ENCODE measurements at regions not wholly inside any gene's neighbourhood (a gene's known extent, or its start where the extent isn't known, plus 50 kb on each side); places are given as distances from the start of the nearest gene placed in this dataset.

DNA sequence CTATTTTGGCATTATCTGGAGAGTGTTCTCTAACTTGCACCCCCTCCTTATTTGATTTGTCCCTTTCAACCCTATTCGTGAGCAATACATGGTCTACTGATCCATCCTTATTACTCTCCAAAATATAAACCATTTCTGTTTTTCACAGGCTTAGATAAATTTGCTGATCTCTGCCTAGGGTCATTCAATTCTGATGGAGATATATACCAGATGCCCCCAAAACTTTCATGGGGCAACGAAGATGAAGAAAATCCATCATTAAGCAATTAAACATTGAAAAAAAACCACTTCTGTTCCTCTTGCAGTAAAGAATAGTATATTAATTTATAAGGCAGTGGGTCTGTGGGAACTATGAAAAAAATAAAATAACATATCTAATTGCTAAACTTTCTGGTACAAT lies 313.4 kb downstream of the CASP12 start:
- in situ Hi-C loops (cut with HindIII; ENCODE audit: low pct_ligation_motif_present, low sequenced_read_pairs): no loop called here
- H3K36me3 ChIP-seq (replicated peaks): no peaks in the 10 kb centered on the region
- no peak overlapping the region for H3K4me3 ChIP-seq (ENCODE audit: low read depth, low read length)
- DNase-seq: no peak
- H3K27me3 ChIP-seq (replicated peaks): no peaks in the 10 kb centered on the region
- no peak for TF ChIP-seq CTCF (IDR thresholded peaks at IDR 0.05; ENCODE audit: low read depth, low read length, missing control alignments)
- no peak overlapping the region for H3K27ac ChIP-seq

GRCh38 chr11:104583857-104584256 lies 314.4 kb downstream of the CASP12 start:
- no peaks in the 10 kb centered on the region for H3K27me3 ChIP-seq (replicated peaks)
- TF ChIP-seq CTCF (IDR thresholded peaks at IDR 0.05; ENCODE audit: low read depth, low read length, missing control alignments): no peak
- H3K36me3 ChIP-seq (replicated peaks): no peaks in the 10 kb centered on the region
- H3K4me3 ChIP-seq (ENCODE audit: low read depth, low read length): no peak overlapping the region
- DNase-seq: no peak
- H3K27ac ChIP-seq: no peak overlapping the region
- in situ Hi-C loops (cut with HindIII; ENCODE audit: low pct_ligation_motif_present, low sequenced_read_pairs): no loop called here

GRCh38 chr11:104582431-104582830 lies 315.8 kb downstream of the CASP12 start:
- DNase-seq: no peak
- in situ Hi-C loops (cut with HindIII; ENCODE audit: low pct_ligation_motif_present, low sequenced_read_pairs): no loop called here
- Histone ChIP-seq H3K36me3 (replicated peaks) (no peaks in the 10 kb centered on the region), H3K27me3 (replicated peaks) (no peaks in the 10 kb centered on the region), H3K4me3 (ENCODE audit: low read depth, low read length) (no peak overlapping the region), H3K27ac (no peak overlapping the region)
- TF ChIP-seq CTCF (IDR thresholded peaks at IDR 0.05; ENCODE audit: low read depth, low read length, missing control alignments): no peak

GRCh38 chr11:104581246-104581980 lies 316.8 kb downstream of the CASP12 start:
- no peaks in the 10 kb centered on the region for H3K27me3 ChIP-seq (replicated peaks)
- no peak for TF ChIP-seq CTCF (IDR thresholded peaks at IDR 0.05; ENCODE audit: low read depth, low read length, missing control alignments)
- H3K4me3 ChIP-seq (ENCODE audit: low read depth, low read length): no peak overlapping the region
- no peak for DNase-seq
- H3K27ac ChIP-seq: peak overlapping the region; percentile 26
- no peaks in the 10 kb centered on the region for H3K36me3 ChIP-seq (replicated peaks)
- in situ Hi-C loops (cut with HindIII; ENCODE audit: low pct_ligation_motif_present, low sequenced_read_pairs): no loop called here

- Histone ChIP-seq H3K36me3 (replicated peaks) (no peaks in the 10 kb centered on the region), H3K4me3 (ENCODE audit: low read depth, low read length) (no peak overlapping the region), H3K27ac (peak overlapping the region; percentile 35), H3K27me3 (replicated peaks) (no peaks in the 10 kb centered on the region)
- DNase-seq: peak; percentile 47
- no peak for TF ChIP-seq CTCF (IDR thresholded peaks at IDR 0.05; ENCODE audit: low read depth, low read length, missing control alignments)
- in situ Hi-C loops (cut with HindIII; ENCODE audit: low pct_ligation_motif_present, low sequenced_read_pairs): no loop called here
Observed at GRCh38 chr11:104573441-104573990, 324.7 kb downstream of the CASP12 start.
